CD4-positive, CD25-positive, alpha-beta regulatory T cell (primary cell): ENCODE measurements at regions not wholly inside any gene's neighbourhood (a gene's known extent, or its start where the extent isn't known, plus 50 kb on each side); places are given as distances from the start of the nearest gene placed in this dataset.

Experiments used
- ATAC-seq, 2 donors: fragments of 150-1000 bp; cut with Tn5 transposase; one replicate each; pipeline ENCODE4 v1.10.0; 2021; ENCODE audit warnings: low read depth in 2 of 2, moderate number of reproducible peaks in 2 of 2, moderate library complexity in 1 of 2
- DNase-seq, 3 donors: peaks; one replicate each; pipeline versions ENCODE4 v3.0.0 to v3.0.0-alpha.2; 2012 to 2022; ENCODE audit warnings: mixed read lengths in 1 of 3
- H3K27ac ChIP-seq: one replicate; pipeline ENCODE4 v1.7.0; 2013; ENCODE audit warnings: mild to moderate bottlenecking, low read length; ENCODE audit not compliant: insufficient read depth, poor library complexity, severe bottlenecking
- H3K27me3 ChIP-seq: one replicate; pipeline ENCODE4 v1.7.0; 2013; ENCODE audit warnings: low read length; ENCODE audit not compliant: control insufficient read depth, insufficient read depth
- H3K36me3 ChIP-seq: one replicate; pipeline ENCODE4 v1.7.0; 2013; ENCODE audit warnings: mild to moderate bottlenecking, low read length, moderate library complexity; ENCODE audit not compliant: control insufficient read depth, insufficient read depth
- H3K4me1 ChIP-seq: 2 replicates; pipeline ENCODE4 v1.7.0; 2013; ENCODE audit warnings: mild to moderate bottlenecking, low read length; ENCODE audit not compliant: insufficient read depth, control insufficient read depth, poor library complexity, severe bottlenecking
- H3K4me3 ChIP-seq: one replicate; pipeline ENCODE4 v1.7.0; 2013; ENCODE audit warnings: low read depth, mild to moderate bottlenecking, low read length, moderate library complexity
- H3K9me3 ChIP-seq, 2 experiments: 1 replicate in 1 of 2; 2 replicates in 1 of 2; pipeline ENCODE4 v1.7.0; 2013; ENCODE audit warnings: low read length in 2 of 2, mild to moderate bottlenecking in 1 of 2, moderate library complexity in 1 of 2; ENCODE audit not compliant: control insufficient read depth in 2 of 2
- H3K27ac Mint-ChIP-seq, 3 donors: one replicate each; pipeline ENCODE4 v1.8.0; 2020 to 2022; ENCODE audit warnings: mild to moderate bottlenecking in 3 of 3, mixed read lengths in 3 of 3, moderate library complexity in 2 of 3
- H3K27me3 Mint-ChIP-seq: one replicate; pipeline ENCODE4 v1.8.0; 2022; ENCODE audit warnings: mild to moderate bottlenecking, mixed read lengths
- H3K36me3 Mint-ChIP-seq: one replicate; pipeline ENCODE4 v1.8.0; 2020; ENCODE audit warnings: mixed read lengths
- H3K4me1 Mint-ChIP-seq, 4 donors: one replicate each; pipeline ENCODE4 v1.8.0; 2020 to 2022; ENCODE audit warnings: mixed read lengths in 4 of 4, mild to moderate bottlenecking in 1 of 4
- H3K4me3 Mint-ChIP-seq, 4 donors: one replicate each; pipeline ENCODE4 v1.8.0; 2020 to 2022; ENCODE audit warnings: mild to moderate bottlenecking in 4 of 4, mixed read lengths in 4 of 4, moderate library complexity in 3 of 4
- H3K9me3 Mint-ChIP-seq, 7 donors: one replicate each; pipeline ENCODE4 v1.8.0; 2020 to 2022; ENCODE audit warnings: mixed read lengths in 7 of 7, mild to moderate bottlenecking in 3 of 7, moderate library complexity in 2 of 7

- H3K27me3 ChIP-seq, result no peaks in the 10 kb centered on the region
- H3K36me3 ChIP-seq, result no peaks in the 10 kb centered on the region
- no peaks in the 10 kb centered on the region for H3K9me3 ChIP-seq
- H3K27ac ChIP-seq, result no peak overlapping the region
- ATAC-seq, result no peak
- Mint-ChIP-seq H3K9me3 (peaks cover 0 to 2% (median 0%) of the 10 kb centered on the region in 7 donors), H3K27me3 (no peaks in the 10 kb centered on the region), H3K4me1 (no peaks in the 10 kb centered on the region), H3K36me3 (no peaks in the 10 kb centered on the region), H3K27ac (no peak overlapping the region), H3K4me3 (no peak overlapping the region)
- DNase-seq, result no peak
- no peak overlapping the region for H3K4me3 ChIP-seq
- H3K4me1 ChIP-seq, result no peaks in the 10 kb centered on the region
Observed at GRCh38 chr12:25788707-25789442, 169.6 kb upstream of the RASSF8 start.

- Mint-ChIP-seq H3K9me3 (peaks cover 0 to 2% (median 0%) of the 10 kb centered on the region in 7 donors), H3K4me1 (no peaks in the 10 kb centered on the region), H3K4me3 (no peak overlapping the region), H3K27ac (no peak overlapping the region), H3K27me3 (no peaks in the 10 kb centered on the region), H3K36me3 (no peaks in the 10 kb centered on the region)
- Histone ChIP-seq H3K4me3 (no peak overlapping the region), H3K36me3 (no peaks in the 10 kb centered on the region), H3K4me1 (no peaks in the 10 kb centered on the region), H3K27ac (no peak overlapping the region), H3K27me3 (no peaks in the 10 kb centered on the region), H3K9me3 (no peaks in the 10 kb centered on the region)
- ATAC-seq (no peak), DNase-seq (no peak)
Observed at GRCh38 chr12:25789541-25789944, 168.9 kb upstream of the RASSF8 start.

- H3K9me3 Mint-ChIP-seq, result no peaks in the 10 kb centered on the region
- no peaks in the 10 kb centered on the region for H3K36me3 Mint-ChIP-seq
- no peaks in the 10 kb centered on the region for H3K4me1 Mint-ChIP-seq
- Histone ChIP-seq H3K9me3 (no peaks in the 10 kb centered on the region), H3K27ac (no peak overlapping the region), H3K36me3 (no peaks in the 10 kb centered on the region), H3K27me3 (no peaks in the 10 kb centered on the region), H3K4me1 (no peaks in the 10 kb centered on the region), H3K4me3 (no peak overlapping the region)
- H3K27ac Mint-ChIP-seq, result no peak overlapping the region
- H3K4me3 Mint-ChIP-seq, result no peak overlapping the region
- ATAC-seq (no peak), DNase-seq (no peak)
- H3K27me3 Mint-ChIP-seq, result no peaks in the 10 kb centered on the region
Observed at GRCh38 chr12:25792031-25792430, 166.5 kb upstream of the RASSF8 start.

GRCh38 chr12:25793196-25793595, 165.3 kb upstream of the RASSF8 start:
- Mint-ChIP-seq H3K9me3 (no peaks in the 10 kb centered on the region), H3K4me3 (no peak overlapping the region), H3K36me3 (no peaks in the 10 kb centered on the region), H3K27ac (no peak overlapping the region), H3K4me1 (no peaks in the 10 kb centered on the region), H3K27me3 (no peaks in the 10 kb centered on the region)
- Histone ChIP-seq H3K27ac (no peak overlapping the region), H3K9me3 (no peaks in the 10 kb centered on the region), H3K27me3 (no peaks in the 10 kb centered on the region), H3K4me1 (no peaks in the 10 kb centered on the region), H3K4me3 (no peak overlapping the region), H3K36me3 (no peaks in the 10 kb centered on the region)
- DNase-seq (no peak), ATAC-seq (no peak)

GRCh38 chr12:25794571-25794970, 163.9 kb upstream of the RASSF8 start:
- no peaks in the 10 kb centered on the region for H3K27me3 ChIP-seq
- no peaks in the 10 kb centered on the region for H3K27me3 Mint-ChIP-seq
- H3K4me3 Mint-ChIP-seq, result no peak overlapping the region
- ATAC-seq (no peak), DNase-seq (no peak)
- no peaks in the 10 kb centered on the region for H3K9me3 Mint-ChIP-seq
- H3K4me1 ChIP-seq, result no peaks in the 10 kb centered on the region
- H3K4me1 Mint-ChIP-seq, result no peaks in the 10 kb centered on the region
- no peak overlapping the region for H3K27ac Mint-ChIP-seq
- no peaks in the 10 kb centered on the region for H3K36me3 ChIP-seq
- H3K9me3 ChIP-seq, result no peaks in the 10 kb centered on the region
- H3K36me3 Mint-ChIP-seq, result no peaks in the 10 kb centered on the region
- H3K4me3 ChIP-seq, result no peak overlapping the region
- H3K27ac ChIP-seq, result no peak overlapping the region

GRCh38 chr12:25796523-25797000, 161.9 kb upstream of the RASSF8 start:
- Histone ChIP-seq H3K4me3 (no peak overlapping the region), H3K36me3 (no peaks in the 10 kb centered on the region), H3K9me3 (no peaks in the 10 kb centered on the region), H3K4me1 (no peaks in the 10 kb centered on the region), H3K27ac (no peak overlapping the region), H3K27me3 (no peaks in the 10 kb centered on the region)
- Mint-ChIP-seq H3K4me3 (no peak overlapping the region), H3K27me3 (peaks cover 4% of the 10 kb centered on the region), H3K27ac (no peak overlapping the region), H3K4me1 (no peaks in the 10 kb centered on the region), H3K36me3 (no peaks in the 10 kb centered on the region), H3K9me3 (no peaks in the 10 kb centered on the region)
- ATAC-seq (no peak), DNase-seq (no peak)

GRCh38 chr12:25797386-25797785, 161.1 kb upstream of the RASSF8 start:
- DNase-seq (no peak), ATAC-seq (no peak)
- H3K4me3 Mint-ChIP-seq, result no peak overlapping the region
- no peak overlapping the region for H3K27ac ChIP-seq
- H3K4me1 Mint-ChIP-seq, result no peaks in the 10 kb centered on the region
- no peak overlapping the region for H3K4me3 ChIP-seq
- no peaks in the 10 kb centered on the region for H3K36me3 ChIP-seq
- H3K9me3 ChIP-seq, result no peaks in the 10 kb centered on the region
- H3K27ac Mint-ChIP-seq, result no peak overlapping the region
- H3K27me3 ChIP-seq, result no peaks in the 10 kb centered on the region
- H3K4me1 ChIP-seq, result no peaks in the 10 kb centered on the region
- H3K9me3 Mint-ChIP-seq, result no peaks in the 10 kb centered on the region
- no peaks in the 10 kb centered on the region for H3K36me3 Mint-ChIP-seq
- H3K27me3 Mint-ChIP-seq, result peaks cover 4% of the 10 kb centered on the region

- H3K9me3 ChIP-seq, result no peaks in the 10 kb centered on the region
- peaks cover 4% of the 10 kb centered on the region for H3K27me3 Mint-ChIP-seq
- no peak overlapping the region for H3K4me3 Mint-ChIP-seq
- no peaks in the 10 kb centered on the region for H3K27me3 ChIP-seq
- no peak overlapping the region for H3K27ac ChIP-seq
- H3K36me3 ChIP-seq, result no peaks in the 10 kb centered on the region
- no peaks in the 10 kb centered on the region for H3K4me1 Mint-ChIP-seq
- DNase-seq (no peak), ATAC-seq (no peak)
- no peaks in the 10 kb centered on the region for H3K36me3 Mint-ChIP-seq
- no peaks in the 10 kb centered on the region for H3K4me1 ChIP-seq
- no peak overlapping the region for H3K27ac Mint-ChIP-seq
- H3K4me3 ChIP-seq, result no peak overlapping the region
- no peaks in the 10 kb centered on the region for H3K9me3 Mint-ChIP-seq
Observed at GRCh38 chr12:25797949-25798348, 160.5 kb upstream of the RASSF8 start.
